Ishikawa (cell line): ENCODE measurements at regions not wholly inside any gene's neighbourhood (a gene's known extent, or its start where the extent isn't known, plus 50 kb on each side); places are given as distances from the start of the nearest gene placed in this dataset.

Experiments used
- CEBPB ChIP-seq: IDR thresholded peaks from 2 replicates; pipeline ENCODE4 v1.6.1; 2012
- CREB1 ChIP-seq: IDR thresholded peaks from 2 replicates; pipeline ENCODE4 v1.6.1; 2012; ENCODE audit warnings: low read depth
- EGR1 ChIP-seq: IDR thresholded peaks from 2 replicates; pipeline ENCODE4 v1.6.1; 2012
- EP300 ChIP-seq: IDR thresholded peaks from 2 replicates; pipeline ENCODE4 v1.6.1; 2012; ENCODE audit warnings: borderline replicate concordance
- FOXM1 ChIP-seq: IDR thresholded peaks from 2 replicates; pipeline ENCODE4 v1.6.1; 2012; ENCODE audit warnings: low read depth, borderline replicate concordance
- NFIC ChIP-seq: IDR thresholded peaks from 2 replicates; pipeline ENCODE4 v1.6.1; 2012
- RAD21 ChIP-seq: IDR thresholded peaks from 2 replicates; pipeline ENCODE4 v1.6.1; 2012; ENCODE audit warnings: low read depth
- TAF1 ChIP-seq: IDR thresholded peaks from 2 replicates; pipeline ENCODE4 v1.6.1; 2012; ENCODE audit warnings: low read depth, mild to moderate bottlenecking
- TCF12 ChIP-seq: IDR thresholded peaks from 2 replicates; pipeline ENCODE4 v1.6.1; 2012; ENCODE audit warnings: low read depth
- TEAD4 ChIP-seq: IDR thresholded peaks from 2 replicates; pipeline ENCODE4 v1.6.1; 2012
- YY1 ChIP-seq: IDR thresholded peaks from 2 replicates; pipeline ENCODE4 v1.6.1; 2012; ENCODE audit warnings: low read depth
- ZBTB7A ChIP-seq: IDR thresholded peaks from 2 replicates; pipeline ENCODE4 v1.6.1; 2012; ENCODE audit warnings: low read depth
- TF ChIP-seq, protein P1 (sequence below): IDR thresholded peaks from 2 replicates; pipeline ENCODE4 v1.6.1; 2012; ENCODE audit warnings: low read depth, mild to moderate bottlenecking
- TF ChIP-seq, protein P2 (sequence below): IDR thresholded peaks from 2 replicates; pipeline ENCODE4 v1.6.1; 2012
- TF ChIP-seq, protein P3 (sequence below): IDR thresholded peaks from 2 replicates; pipeline ENCODE4 v1.6.1; 2012

DNA sequence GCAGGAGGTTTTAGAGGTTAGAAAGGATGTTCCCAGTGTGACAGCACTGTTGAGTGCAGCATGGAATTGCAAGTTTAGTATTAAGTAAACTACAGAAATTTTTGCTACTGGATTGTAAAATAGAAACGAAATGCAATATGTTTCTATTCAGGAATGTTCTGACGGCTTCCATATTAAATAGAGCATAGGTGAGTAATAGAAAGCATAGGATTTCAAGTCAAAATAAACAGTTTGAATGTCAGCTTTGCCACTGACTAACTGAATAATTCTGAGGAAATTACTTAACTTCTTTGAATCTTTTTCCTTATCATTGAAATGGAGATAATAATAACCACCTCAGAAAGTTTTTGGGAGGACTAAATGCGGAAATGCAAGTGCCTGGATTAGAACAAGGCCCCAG lies 331.9 kb upstream of the GK2 start:
- TF ChIP-seq EGR1 (no peak), TCF12 (no peak), ZBTB7A (no peak), TAF1 (no peak)
- TF ChIP-seq, protein P1, sequence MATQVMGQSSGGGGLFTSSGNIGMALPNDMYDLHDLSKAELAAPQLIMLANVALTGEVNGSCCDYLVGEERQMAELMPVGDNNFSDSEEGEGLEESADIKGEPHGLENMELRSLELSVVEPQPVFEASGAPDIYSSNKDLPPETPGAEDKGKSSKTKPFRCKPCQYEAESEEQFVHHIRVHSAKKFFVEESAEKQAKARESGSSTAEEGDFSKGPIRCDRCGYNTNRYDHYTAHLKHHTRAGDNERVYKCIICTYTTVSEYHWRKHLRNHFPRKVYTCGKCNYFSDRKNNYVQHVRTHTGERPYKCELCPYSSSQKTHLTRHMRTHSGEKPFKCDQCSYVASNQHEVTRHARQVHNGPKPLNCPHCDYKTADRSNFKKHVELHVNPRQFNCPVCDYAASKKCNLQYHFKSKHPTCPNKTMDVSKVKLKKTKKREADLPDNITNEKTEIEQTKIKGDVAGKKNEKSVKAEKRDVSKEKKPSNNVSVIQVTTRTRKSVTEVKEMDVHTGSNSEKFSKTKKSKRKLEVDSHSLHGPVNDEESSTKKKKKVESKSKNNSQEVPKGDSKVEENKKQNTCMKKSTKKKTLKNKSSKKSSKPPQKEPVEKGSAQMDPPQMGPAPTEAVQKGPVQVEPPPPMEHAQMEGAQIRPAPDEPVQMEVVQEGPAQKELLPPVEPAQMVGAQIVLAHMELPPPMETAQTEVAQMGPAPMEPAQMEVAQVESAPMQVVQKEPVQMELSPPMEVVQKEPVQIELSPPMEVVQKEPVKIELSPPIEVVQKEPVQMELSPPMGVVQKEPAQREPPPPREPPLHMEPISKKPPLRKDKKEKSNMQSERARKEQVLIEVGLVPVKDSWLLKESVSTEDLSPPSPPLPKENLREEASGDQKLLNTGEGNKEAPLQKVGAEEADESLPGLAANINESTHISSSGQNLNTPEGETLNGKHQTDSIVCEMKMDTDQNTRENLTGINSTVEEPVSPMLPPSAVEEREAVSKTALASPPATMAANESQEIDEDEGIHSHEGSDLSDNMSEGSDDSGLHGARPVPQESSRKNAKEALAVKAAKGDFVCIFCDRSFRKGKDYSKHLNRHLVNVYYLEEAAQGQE = no peak

DNA sequence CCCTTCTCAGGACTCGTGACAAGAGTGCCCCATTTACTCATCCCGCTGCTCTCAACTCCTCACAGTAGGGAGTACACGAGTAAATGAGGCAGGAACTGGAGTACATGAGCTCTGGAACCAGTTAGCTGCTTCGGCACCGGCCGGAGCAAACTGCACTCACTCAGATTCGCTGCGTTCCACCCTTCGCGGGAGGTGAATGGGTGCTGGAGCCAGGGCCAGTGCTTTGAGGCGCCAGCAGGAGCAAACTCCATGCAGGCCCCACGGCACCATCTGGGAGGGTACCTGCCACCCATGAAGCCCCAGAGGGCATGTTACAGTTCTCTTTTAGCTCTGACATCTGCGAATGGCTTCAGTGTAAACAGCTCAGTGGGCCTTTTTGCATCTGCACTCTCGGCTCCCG lies 315.5 kb upstream of the GK2 start:
- TF ChIP-seq TAF1 (no peak), EP300 (no peak), ZBTB7A (no peak), EGR1 (no peak), CREB1 (no peak), CEBPB (no peak), RAD21 (no peak), YY1 (no peak), TCF12 (no peak), TEAD4 (no peak)
- TF ChIP-seq, protein P2, sequence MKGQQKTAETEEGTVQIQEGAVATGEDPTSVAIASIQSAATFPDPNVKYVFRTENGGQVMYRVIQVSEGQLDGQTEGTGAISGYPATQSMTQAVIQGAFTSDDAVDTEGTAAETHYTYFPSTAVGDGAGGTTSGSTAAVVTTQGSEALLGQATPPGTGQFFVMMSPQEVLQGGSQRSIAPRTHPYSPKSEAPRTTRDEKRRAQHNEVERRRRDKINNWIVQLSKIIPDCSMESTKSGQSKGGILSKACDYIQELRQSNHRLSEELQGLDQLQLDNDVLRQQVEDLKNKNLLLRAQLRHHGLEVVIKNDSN = no peak
- TF ChIP-seq, protein P3, sequence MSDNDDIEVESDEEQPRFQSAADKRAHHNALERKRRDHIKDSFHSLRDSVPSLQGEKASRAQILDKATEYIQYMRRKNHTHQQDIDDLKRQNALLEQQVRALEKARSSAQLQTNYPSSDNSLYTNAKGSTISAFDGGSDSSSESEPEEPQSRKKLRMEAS = no peak

DNA sequence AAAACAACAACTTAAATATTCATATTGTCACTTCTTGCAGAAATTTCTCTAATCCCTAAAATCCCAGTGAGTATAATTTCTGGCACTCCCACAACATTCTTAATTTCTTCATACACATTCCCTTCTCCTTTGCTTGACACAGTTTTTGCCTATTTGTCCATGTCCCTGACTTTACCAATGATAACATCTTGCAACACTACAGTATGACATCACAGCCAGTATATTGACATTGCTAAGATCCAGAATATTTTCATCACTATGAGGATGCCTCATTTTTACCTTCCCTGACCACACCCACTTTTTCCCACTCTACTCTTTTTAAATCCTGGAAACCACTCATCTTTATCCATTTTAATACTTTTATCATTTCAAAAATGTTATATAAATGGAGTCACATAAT lies 292.3 kb upstream of the GK2 start:
- TF ChIP-seq, protein P2 = no peak
- TF ChIP-seq TAF1 = no peak
- TF ChIP-seq, protein P3 = no peak
- no peak for TF ChIP-seq TEAD4
- no peak for TF ChIP-seq RAD21
- TF ChIP-seq EGR1 = no peak
- no peak for TF ChIP-seq CREB1
- no peak for TF ChIP-seq FOXM1
- no peak for TF ChIP-seq TCF12
- TF ChIP-seq EP300 = no peak
- no peak for TF ChIP-seq NFIC
- no peak for TF ChIP-seq CEBPB
- no peak for TF ChIP-seq ZBTB7A
- no peak for TF ChIP-seq YY1
- TF ChIP-seq, protein P1 = no peak

DNA sequence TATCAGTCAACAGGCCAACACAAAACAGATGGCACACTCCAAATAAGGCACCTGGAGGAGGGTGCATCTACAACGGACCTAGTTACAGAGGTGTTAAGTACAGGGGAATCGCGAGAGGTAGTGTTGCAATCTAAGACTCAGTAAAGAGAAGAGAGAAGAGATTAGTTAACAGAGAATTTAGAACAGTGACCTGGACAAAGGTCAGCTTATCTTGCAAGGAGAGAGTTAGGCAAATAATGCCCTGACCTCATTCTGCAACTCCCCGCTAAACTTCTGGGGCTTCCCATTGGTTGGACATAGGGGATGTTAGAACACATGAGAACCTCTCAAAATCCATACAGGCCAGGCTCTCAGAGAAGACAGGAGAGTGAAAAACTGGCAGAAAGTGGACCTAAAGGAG lies 289.4 kb upstream of the GK2 start:
- TF ChIP-seq YY1 (no peak), RAD21 (no peak), EGR1 (no peak), TCF12 (no peak), FOXM1 (no peak), ZBTB7A (no peak), EP300 (no peak), NFIC (no peak), TAF1 (no peak), CREB1 (no peak), TEAD4 (no peak), CEBPB (no peak)
- TF ChIP-seq, protein P3 = no peak
- TF ChIP-seq, protein P2 = no peak
- TF ChIP-seq, protein P1 = no peak
